ENCODE measurements at regions not wholly inside any gene's neighbourhood (a gene's known extent, or its start where the extent isn't known, plus 50 kb on each side); places are given as distances from the start of the nearest gene placed in this dataset.

DNA sequence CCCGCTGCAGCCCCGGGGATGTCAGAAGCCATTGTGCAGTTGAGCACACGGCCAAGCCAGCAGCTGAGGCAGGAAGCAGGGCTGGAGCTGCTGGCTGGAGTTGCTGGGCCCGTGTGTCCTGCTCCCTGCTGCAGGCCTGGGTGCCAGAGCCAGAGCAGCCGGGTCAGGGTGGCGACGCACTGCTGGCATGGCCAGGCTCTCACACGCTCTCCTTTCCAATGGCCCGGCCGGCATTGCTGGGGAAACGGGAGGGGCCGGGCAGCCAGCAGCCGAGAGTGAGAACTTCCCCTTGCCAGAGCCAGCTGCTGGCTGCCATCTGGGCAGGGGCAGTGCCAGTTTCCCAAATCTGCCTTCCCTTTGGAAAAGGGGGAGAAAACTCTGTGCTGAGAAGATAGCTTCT is 82.4 kb upstream of the PROX1 start:
- TF ChIP-seq, protein P1, sequence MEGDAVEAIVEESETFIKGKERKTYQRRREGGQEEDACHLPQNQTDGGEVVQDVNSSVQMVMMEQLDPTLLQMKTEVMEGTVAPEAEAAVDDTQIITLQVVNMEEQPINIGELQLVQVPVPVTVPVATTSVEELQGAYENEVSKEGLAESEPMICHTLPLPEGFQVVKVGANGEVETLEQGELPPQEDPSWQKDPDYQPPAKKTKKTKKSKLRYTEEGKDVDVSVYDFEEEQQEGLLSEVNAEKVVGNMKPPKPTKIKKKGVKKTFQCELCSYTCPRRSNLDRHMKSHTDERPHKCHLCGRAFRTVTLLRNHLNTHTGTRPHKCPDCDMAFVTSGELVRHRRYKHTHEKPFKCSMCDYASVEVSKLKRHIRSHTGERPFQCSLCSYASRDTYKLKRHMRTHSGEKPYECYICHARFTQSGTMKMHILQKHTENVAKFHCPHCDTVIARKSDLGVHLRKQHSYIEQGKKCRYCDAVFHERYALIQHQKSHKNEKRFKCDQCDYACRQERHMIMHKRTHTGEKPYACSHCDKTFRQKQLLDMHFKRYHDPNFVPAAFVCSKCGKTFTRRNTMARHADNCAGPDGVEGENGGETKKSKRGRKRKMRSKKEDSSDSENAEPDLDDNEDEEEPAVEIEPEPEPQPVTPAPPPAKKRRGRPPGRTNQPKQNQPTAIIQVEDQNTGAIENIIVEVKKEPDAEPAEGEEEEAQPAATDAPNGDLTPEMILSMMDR (IDR thresholded peaks at IDR 0.05; ENCODE audit: insufficient read depth, low read depth, low read length): no peak
- DNase-seq (ENCODE audit: low read depth): no peak
- H3K4me3 ChIP-seq (ENCODE audit: low read depth, low read length): no peak overlapping the region

DNA sequence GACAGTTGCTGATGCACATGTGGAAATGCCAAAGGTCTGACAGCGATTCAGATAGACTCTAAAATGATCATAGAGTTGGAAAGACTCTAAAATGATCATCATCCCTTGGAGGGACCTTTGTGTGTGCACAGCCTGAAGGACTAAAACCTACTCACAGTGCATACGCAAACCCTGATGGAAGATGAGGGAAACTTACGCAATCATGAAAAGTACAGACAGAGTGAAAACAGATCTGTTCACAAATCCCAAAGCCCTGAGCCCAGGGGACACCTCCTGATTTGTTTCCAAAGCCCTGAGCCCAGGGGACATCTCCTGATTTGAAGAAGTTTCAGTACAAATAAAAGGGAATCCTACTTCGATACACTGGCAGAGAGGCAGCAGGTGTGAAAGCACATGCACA is 79.3 kb upstream of the PROX1 start:
- TF ChIP-seq, protein P1 (IDR thresholded peaks at IDR 0.05; ENCODE audit: insufficient read depth, low read depth, low read length): no peak
- DNase-seq (ENCODE audit: low read depth): no peak
- H3K4me3 ChIP-seq (ENCODE audit: low read depth, low read length): no peak overlapping the region

DNA sequence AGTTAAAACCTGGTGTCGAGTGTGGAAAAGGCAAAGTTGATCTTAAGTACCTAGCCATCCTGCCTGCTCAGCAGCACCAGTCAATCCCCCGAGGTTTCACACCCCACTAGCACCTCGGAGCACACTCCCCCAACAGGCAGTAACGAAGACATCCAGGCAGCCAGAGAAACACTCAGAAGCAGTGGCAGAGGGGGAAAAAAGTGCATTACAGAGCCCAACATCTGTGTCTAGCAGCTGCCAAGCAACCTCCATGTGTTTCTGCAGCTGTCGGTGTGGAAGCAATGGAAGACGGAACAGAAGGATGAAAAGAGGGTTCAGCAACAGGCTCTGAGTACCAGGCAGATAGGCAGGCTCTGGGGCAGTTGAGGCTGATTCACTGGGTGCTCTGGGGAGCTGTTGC is 73.4 kb upstream of the PROX1 start:
- TF ChIP-seq, protein P1 (IDR thresholded peaks at IDR 0.05; ENCODE audit: insufficient read depth, low read depth, low read length): no peak
- H3K4me3 ChIP-seq (ENCODE audit: low read depth, low read length): no peak overlapping the region
- no peak for DNase-seq (ENCODE audit: low read depth)

DNA sequence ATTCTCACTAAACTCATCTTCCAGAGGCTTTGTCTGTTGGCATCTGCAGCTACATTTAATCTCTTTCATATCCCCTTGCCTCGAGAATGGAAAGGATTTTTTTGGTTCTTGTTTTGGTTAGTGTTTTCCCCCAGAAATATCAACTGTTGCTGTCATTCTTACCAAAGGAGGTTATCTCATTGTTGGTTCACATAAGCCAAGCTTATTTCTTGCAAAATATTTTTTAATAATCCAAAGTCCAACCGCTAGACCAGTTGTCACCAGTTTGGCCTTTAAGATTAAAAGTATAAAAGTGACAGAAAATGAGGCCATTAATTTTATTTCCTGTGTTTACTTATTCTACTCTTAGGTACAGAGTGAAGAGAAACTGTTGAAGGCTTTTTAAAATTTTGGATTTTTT is 66.5 kb upstream of the PROX1 start:
- TF ChIP-seq, protein P1 (IDR thresholded peaks at IDR 0.05; ENCODE audit: insufficient read depth, low read depth, low read length): no peak
- DNase-seq (ENCODE audit: low read depth): no peak
- H3K4me3 ChIP-seq (ENCODE audit: low read depth, low read length): no peak overlapping the region

DNA sequence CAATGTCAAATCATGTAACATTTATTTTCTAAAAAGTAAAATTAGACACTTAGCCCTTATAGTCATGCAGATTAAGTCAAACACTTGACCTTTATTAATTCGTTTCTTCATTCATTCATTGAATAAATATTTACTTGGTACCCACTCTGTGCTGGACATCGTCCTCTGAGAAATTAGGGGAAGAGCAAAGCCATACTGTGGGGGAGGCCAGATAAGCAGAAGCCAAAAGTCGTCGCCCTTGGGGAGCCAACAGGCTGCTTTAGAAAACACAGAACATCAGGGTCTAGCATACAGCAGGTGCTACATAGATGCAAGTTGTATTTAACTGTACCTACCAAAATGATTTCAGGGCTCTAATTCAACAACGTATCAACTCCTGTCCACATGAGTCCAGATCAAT is 66.1 kb upstream of the PROX1 start:
- TF ChIP-seq, protein P1 (IDR thresholded peaks at IDR 0.05; ENCODE audit: insufficient read depth, low read depth, low read length): no peak
- DNase-seq (ENCODE audit: low read depth): no peak
- H3K4me3 ChIP-seq (ENCODE audit: low read depth, low read length): no peak overlapping the region

DNA sequence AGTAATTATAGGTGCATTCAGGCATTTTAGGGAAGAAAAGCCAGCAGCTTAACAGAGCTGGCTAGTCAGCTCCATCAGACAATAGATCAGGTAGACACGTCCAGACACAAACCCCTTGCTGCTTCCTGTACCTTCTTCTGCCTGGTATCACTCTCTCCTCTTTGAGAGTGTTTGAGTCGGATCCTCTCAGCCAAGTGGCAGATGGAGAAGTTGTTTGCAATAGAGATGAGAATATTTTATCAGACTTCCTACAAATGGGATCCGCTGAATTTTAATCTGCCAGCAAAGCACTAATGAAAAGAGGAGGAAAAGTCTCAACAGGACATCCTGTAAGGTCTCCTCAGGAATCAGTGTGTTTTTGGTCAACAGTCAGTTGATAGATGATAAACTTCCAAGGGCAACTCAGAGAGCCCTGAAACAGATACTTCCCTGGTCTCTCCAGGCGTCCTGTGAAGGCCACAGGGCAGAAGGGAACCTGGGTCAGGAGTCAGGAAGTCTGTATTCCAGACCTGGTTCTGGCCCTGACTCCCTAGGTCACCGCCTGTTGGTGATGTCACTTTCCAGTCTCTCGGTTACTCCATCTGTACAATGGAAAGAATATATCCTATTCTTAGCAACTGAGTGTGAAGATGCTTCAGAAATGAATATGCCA is 62.1 kb upstream of the PROX1 start:
- TF ChIP-seq, protein P1 (IDR thresholded peaks at IDR 0.05; ENCODE audit: insufficient read depth, low read depth, low read length): no peak
- H3K4me3 ChIP-seq (ENCODE audit: low read depth, low read length): no peak overlapping the region
- DNase-seq (ENCODE audit: low read depth): no peak

DNA sequence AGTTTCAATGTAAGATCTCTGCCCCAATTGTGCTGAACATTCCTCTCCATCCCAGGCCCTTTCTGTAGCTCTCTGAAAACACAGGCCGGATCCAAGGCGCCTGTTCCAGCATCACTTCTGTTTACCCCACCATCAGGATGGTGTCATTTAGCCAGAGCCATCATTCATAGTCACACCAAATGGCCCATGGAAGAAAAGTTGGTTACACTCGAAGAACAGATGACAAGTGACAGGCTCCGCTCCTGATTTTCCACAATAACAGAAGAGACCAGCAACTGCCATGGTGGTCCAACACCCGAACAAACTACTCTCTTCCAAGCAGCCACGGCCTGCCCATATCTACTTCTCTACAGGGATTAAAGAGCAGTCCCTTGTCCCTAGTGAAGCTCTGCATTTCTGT is 59.9 kb upstream of the PROX1 start:
- DNase-seq (ENCODE audit: low read depth): no peak
- H3K4me3 ChIP-seq (ENCODE audit: low read depth, low read length): no peak overlapping the region
- TF ChIP-seq, protein P1 (IDR thresholded peaks at IDR 0.05; ENCODE audit: insufficient read depth, low read depth, low read length): no peak
